ENCODE measurements at regions not wholly inside any gene's neighbourhood (a gene's known extent, or its start where the extent isn't known, plus 50 kb on each side); places are given as distances from the start of the nearest gene placed in this dataset.

DNA sequence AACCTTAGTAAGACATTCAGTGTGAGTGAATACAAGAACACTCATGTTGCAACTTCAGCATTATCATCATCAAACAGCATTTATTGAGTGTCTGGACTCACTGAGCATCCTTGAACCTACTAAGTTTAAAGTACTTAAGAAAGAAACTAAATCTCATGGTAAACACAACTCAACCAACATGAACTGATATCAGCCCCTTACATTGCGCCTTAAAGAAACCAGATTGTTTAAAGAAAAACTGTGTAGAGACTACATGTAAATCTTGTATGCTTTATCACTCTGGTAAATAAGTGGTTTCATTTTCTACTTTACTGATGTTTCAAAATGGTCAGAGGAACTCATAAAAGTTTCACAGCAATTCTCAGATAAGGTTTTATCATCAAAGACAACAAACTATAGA, 157.5 kb upstream of the FERD3L start:
- Mint-ChIP-seq H3K4me3 (no peak overlapping the region), H3K27me3 (no peaks in the 10 kb centered on the region), H3K27ac (no peak overlapping the region), H3K9me3 (ENCODE audit: insufficient read depth) (no peaks in the 10 kb centered on the region), H3K4me1 (no peaks in the 10 kb centered on the region)
- POLR2A ChIA-PET = no interaction called here
- Histone ChIP-seq H3K4me2 (replicated peaks; ENCODE audit: low read depth, low read length, poor library complexity, severe bottlenecking) (no peak overlapping the region), H3K79me2 (ENCODE audit: control insufficient read depth, insufficient read depth, low read length) (no peaks in the 10 kb centered on the region), H3K27ac (ENCODE audit: low read length in 2 of 2) (no peak overlapping the region), H2AFZ (ENCODE audit: insufficient read depth, low read depth, low read length, poor library complexity, severe bottlenecking) (no peak overlapping the region), H4K20me1 (ENCODE audit: control insufficient read depth, insufficient read depth, low read length, poor library complexity, severe bottlenecking) (no peaks in the 10 kb centered on the region), H3K36me3 (replicated peaks in 1 of 2; ENCODE audit: control extremely low read depth in 1 of 2, control insufficient read depth in 1 of 2, extremely low read depth in 1 of 2, insufficient read depth in 2 of 2, low read length in 1 of 2) (no peaks in the 10 kb centered on the region), H3K27me3 (replicated peaks in 1 of 4; ENCODE audit: control extremely low read depth in 1 of 4, control insufficient read depth in 3 of 4, insufficient read depth in 4 of 4, low read length in 3 of 4) (no peaks in the 10 kb centered on the region), H3K9ac (ENCODE audit: low read length) (no peak overlapping the region), H3K4me1 (ENCODE audit: control insufficient read depth in 2 of 2, insufficient read depth in 2 of 2, low read length in 2 of 2) (no peaks in the 10 kb centered on the region), H3K4me3 (ENCODE audit: control extremely low read depth in 1 of 5, extremely low read depth in 1 of 5, insufficient read depth in 1 of 5, low read depth in 2 of 5, low read length in 4 of 5) (no peak overlapping the region), H3K9me3 (ENCODE audit: control extremely low read depth in 1 of 3, control insufficient read depth in 2 of 3, insufficient read depth in 1 of 3, low read length in 2 of 3) (no peaks in the 10 kb centered on the region)
- no peak for TF ChIP-seq EZH2 (IDR thresholded peaks at IDR 0.05; ENCODE audit: borderline replicate concordance, insufficient read depth, low read depth, low read length, poor library complexity, severe bottlenecking)
- TF ChIP-seq, protein P1, sequence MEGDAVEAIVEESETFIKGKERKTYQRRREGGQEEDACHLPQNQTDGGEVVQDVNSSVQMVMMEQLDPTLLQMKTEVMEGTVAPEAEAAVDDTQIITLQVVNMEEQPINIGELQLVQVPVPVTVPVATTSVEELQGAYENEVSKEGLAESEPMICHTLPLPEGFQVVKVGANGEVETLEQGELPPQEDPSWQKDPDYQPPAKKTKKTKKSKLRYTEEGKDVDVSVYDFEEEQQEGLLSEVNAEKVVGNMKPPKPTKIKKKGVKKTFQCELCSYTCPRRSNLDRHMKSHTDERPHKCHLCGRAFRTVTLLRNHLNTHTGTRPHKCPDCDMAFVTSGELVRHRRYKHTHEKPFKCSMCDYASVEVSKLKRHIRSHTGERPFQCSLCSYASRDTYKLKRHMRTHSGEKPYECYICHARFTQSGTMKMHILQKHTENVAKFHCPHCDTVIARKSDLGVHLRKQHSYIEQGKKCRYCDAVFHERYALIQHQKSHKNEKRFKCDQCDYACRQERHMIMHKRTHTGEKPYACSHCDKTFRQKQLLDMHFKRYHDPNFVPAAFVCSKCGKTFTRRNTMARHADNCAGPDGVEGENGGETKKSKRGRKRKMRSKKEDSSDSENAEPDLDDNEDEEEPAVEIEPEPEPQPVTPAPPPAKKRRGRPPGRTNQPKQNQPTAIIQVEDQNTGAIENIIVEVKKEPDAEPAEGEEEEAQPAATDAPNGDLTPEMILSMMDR (IDR thresholded peaks at IDR 0.05) = no peak
- CTCF ChIA-PET = no interaction called here
- ATAC-seq (ENCODE audit: low read depth) (no peak), DNase-seq (no peak)
- intact Hi-C loops (cut with micrococcal nuclease) = no loop called here
- WGBS (ENCODE audit: insufficient coverage) = no CpG with 5 or more reads among the region's 1 CpG

DNA sequence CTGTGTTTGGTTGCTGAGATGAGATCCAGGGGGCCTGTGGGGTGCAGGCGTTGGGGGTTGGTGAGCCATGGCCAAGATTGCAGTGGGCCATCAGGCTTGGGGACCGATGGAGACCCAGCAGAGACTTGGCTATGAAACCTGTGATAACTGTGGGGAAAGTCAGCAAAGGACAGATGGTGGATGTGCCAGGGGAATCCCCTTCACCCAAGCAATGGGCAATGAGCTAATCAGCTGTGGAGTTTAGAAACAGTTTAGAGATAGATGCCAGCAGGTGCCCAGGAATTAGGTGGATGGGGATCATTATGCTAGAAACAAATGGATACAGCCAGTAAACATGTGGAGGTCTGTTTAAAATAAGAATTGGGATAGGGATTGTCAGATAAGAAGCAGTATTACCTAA, 151.4 kb upstream of the FERD3L start:
- Histone ChIP-seq H3K79me2 (ENCODE audit: control insufficient read depth, insufficient read depth, low read length) (no peaks in the 10 kb centered on the region), H4K20me1 (ENCODE audit: control insufficient read depth, insufficient read depth, low read length, poor library complexity, severe bottlenecking) (no peaks in the 10 kb centered on the region), H2AFZ (ENCODE audit: insufficient read depth, low read depth, low read length, poor library complexity, severe bottlenecking) (no peak overlapping the region), H3K9me3 (ENCODE audit: control extremely low read depth in 1 of 3, control insufficient read depth in 2 of 3, insufficient read depth in 1 of 3, low read length in 2 of 3) (no peaks in the 10 kb centered on the region), H3K9ac (ENCODE audit: low read length) (no peak overlapping the region), H3K4me3 (ENCODE audit: control extremely low read depth in 1 of 5, extremely low read depth in 1 of 5, insufficient read depth in 1 of 5, low read depth in 2 of 5, low read length in 4 of 5) (no peak overlapping the region), H3K4me1 (ENCODE audit: control insufficient read depth in 2 of 2, insufficient read depth in 2 of 2, low read length in 2 of 2) (no peaks in the 10 kb centered on the region), H3K27ac (ENCODE audit: low read length in 2 of 2) (no peak overlapping the region), H3K4me2 (replicated peaks; ENCODE audit: low read depth, low read length, poor library complexity, severe bottlenecking) (no peak overlapping the region), H3K36me3 (replicated peaks in 1 of 2; ENCODE audit: control extremely low read depth in 1 of 2, control insufficient read depth in 1 of 2, extremely low read depth in 1 of 2, insufficient read depth in 2 of 2, low read length in 1 of 2) (no peaks in the 10 kb centered on the region), H3K27me3 (replicated peaks in 1 of 4; ENCODE audit: control extremely low read depth in 1 of 4, control insufficient read depth in 3 of 4, insufficient read depth in 4 of 4, low read length in 3 of 4) (no peaks in the 10 kb centered on the region)
- no peak for DNase-seq
- Mint-ChIP-seq H3K4me3 (no peak overlapping the region), H3K27ac (no peak overlapping the region), H3K27me3 (no peaks in the 10 kb centered on the region), H3K4me1 (no peaks in the 10 kb centered on the region), H3K9me3 (ENCODE audit: insufficient read depth) (no peaks in the 10 kb centered on the region)
- intact Hi-C loops (cut with micrococcal nuclease) = no loop called here
- TF ChIP-seq, protein P1 (IDR thresholded peaks at IDR 0.05) = no peak
- TF ChIP-seq EZH2 (IDR thresholded peaks at IDR 0.05; ENCODE audit: borderline replicate concordance, insufficient read depth, low read depth, low read length, poor library complexity, severe bottlenecking) = no peak
- ChIA-PET POLR2A (no interaction called here), CTCF (no interaction called here)
- 65% methylated on average over 2 of the region's 2 CpGs for WGBS (ENCODE audit: insufficient coverage)
- ATAC-seq (ENCODE audit: low read depth) = no peak

All from B cell (primary cell).